HEK293T (cell line): ENCODE measurements at regions not wholly inside any gene's neighbourhood (a gene's known extent, or its start where the extent isn't known, plus 50 kb on each side); places are given as distances from the start of the nearest gene placed in this dataset.

Experiments
- HDGF ChIP-seq: fragments of 450-650 bp; IDR thresholded peaks from 2 replicates; pipeline ENCODE4 v1.6.1; 2017; ENCODE audit warnings: antibody characterized with exemption, borderline replicate concordance
- LEF1 ChIP-seq: fragments of 450-650 bp; IDR thresholded peaks from 2 replicates; pipeline ENCODE4 v1.6.1; 2017; ENCODE audit warnings: mild to moderate bottlenecking, borderline replicate concordance

- TF ChIP-seq LEF1 (no peak), HDGF (no peak)
Measured at GRCh38 chr2:147096671-147097070, 748.2 kb upstream of the ACVR2A start.
